ENCODE measurements at regions not wholly inside any gene's neighbourhood (a gene's known extent, or its start where the extent isn't known, plus 50 kb on each side); places are given as distances from the start of the nearest gene placed in this dataset.

- H3K4me3 ChIP-seq (ENCODE audit: low read length): no peak overlapping the region
- H3K36me3 ChIP-seq (replicated peaks; ENCODE audit: low read depth, low read length): no peaks in the 10 kb centered on the region
- H3K27me3 ChIP-seq (ENCODE audit: low read depth, low read length): no peaks in the 10 kb centered on the region
- no peak for TF ChIP-seq EZH2phosphoT487 (IDR thresholded peaks at IDR 0.05; ENCODE audit: low read depth)
- TF ChIP-seq CTCF (IDR thresholded peaks at IDR 0.05; ENCODE audit: low read depth, low read length): no peak
- H3K9ac ChIP-seq (ENCODE audit: low read length): no peak overlapping the region
- H3K4me1 ChIP-seq (ENCODE audit: low read length): peaks cover 55% of the 10 kb centered on the region
- H4K20me1 ChIP-seq (ENCODE audit: insufficient read depth, low read length): no peaks in the 10 kb centered on the region
- H3K27ac ChIP-seq (ENCODE audit: low read length): no peak overlapping the region
- no peak overlapping the region for H3K4me2 ChIP-seq (ENCODE audit: low read length)
- no peaks in the 10 kb centered on the region for H3K79me2 ChIP-seq (ENCODE audit: low read length)
- H3K9me3 ChIP-seq (ENCODE audit: insufficient read depth, low read length): no peaks in the 10 kb centered on the region
- H2AFZ ChIP-seq (ENCODE audit: low read depth, low read length): no peak overlapping the region
These were observed 52.0 kb upstream of the TOP3B start for GRCh38 chr22:22034469-22035132.

DNA sequence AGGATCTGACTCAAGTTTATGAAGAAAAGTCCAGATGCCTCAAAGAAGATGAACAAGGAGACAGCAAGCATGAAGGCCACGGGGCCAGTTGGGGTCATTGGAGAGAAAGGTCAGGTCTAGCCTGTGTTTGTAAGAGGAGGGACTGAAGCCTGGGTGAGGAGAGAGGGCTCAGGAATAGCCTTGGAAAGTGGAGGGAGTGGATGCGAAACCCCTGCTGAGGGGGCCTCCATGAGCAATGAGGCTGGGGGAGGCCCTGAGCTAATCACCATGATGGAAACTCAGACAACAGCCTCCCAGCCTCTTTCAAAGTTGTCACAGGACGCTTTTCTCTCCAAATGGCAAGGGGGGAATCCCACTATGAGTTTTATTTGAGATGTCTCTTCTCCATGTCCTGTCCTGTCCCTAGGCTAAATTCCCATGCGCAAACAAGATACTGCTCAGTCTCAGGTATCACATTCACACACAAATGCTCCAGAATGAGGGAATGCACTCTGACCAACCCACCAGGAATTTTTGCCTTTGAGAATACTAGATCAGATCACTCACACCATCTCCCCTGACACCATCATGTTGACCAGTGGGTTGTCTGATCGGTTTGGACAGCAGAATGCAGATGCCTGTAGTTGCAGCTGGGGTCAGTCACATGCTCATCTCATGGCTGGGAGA lies 51.3 kb upstream of the TOP3B start:
- H3K4me2 ChIP-seq (ENCODE audit: low read length): no peak overlapping the region
- TF ChIP-seq EZH2phosphoT487 (IDR thresholded peaks at IDR 0.05; ENCODE audit: low read depth) (no peak), CTCF (IDR thresholded peaks at IDR 0.05; ENCODE audit: low read depth, low read length) (no peak)
- no peaks in the 10 kb centered on the region for H4K20me1 ChIP-seq (ENCODE audit: insufficient read depth, low read length)
- no peak overlapping the region for H3K4me3 ChIP-seq (ENCODE audit: low read length)
- no peak overlapping the region for H3K9ac ChIP-seq (ENCODE audit: low read length)
- H3K36me3 ChIP-seq (replicated peaks; ENCODE audit: low read depth, low read length): no peaks in the 10 kb centered on the region
- H3K4me1 ChIP-seq (ENCODE audit: low read length): peaks cover 61% of the 10 kb centered on the region
- H2AFZ ChIP-seq (ENCODE audit: low read depth, low read length): no peak overlapping the region
- no peaks in the 10 kb centered on the region for H3K79me2 ChIP-seq (ENCODE audit: low read length)
- H3K9me3 ChIP-seq (ENCODE audit: insufficient read depth, low read length): no peaks in the 10 kb centered on the region
- H3K27ac ChIP-seq (ENCODE audit: low read length): no peak overlapping the region
- no peaks in the 10 kb centered on the region for H3K27me3 ChIP-seq (ENCODE audit: low read depth, low read length)

DNA sequence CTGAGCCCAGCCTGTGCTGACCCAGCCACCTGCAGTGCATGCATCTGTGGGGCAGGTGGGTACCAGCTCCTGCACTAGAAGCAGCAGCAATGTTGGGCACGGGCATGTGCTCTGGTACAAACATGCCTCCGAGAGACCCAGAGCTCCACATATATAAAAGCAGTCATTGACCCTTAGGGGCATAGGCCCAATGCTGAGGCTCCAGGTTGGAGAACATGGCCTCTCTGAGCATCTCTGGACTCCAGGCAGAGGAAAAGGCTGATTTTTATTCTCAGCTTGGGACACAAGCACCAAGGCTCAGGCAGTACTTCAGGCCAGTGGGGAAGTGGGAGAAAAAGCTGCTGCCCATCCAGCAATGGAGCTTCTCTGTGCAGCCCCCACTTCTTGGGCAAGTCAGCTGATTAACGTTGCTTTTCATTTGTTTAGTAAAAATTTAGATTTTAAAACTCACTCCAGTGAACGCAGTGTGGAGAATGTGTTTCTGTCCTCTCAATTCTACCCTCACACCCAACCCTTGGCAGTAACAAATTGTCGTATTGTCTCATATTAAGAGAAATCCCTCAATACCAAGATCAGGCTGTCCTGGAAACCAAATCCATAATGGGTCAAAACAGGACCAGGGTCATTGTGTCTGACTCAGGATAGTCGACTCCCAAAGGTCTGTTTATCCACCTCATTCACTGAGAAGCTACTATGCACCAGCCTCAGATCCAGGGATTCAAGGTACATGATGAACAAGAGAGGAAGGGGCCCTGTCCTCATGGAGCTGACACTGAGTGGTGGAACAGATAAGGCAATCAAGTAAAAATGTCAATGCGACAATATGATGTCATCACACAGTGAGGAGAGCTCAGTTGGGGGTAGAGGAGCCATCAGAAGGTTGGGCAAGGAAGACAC lies 50.6 kb upstream of the TOP3B start:
- Histone ChIP-seq H3K79me2 (ENCODE audit: low read length) (no peaks in the 10 kb centered on the region), H3K4me2 (ENCODE audit: low read length) (no peak overlapping the region), H3K4me1 (ENCODE audit: low read length) (peaks cover 53% of the 10 kb centered on the region), H3K27me3 (ENCODE audit: low read depth, low read length) (no peaks in the 10 kb centered on the region), H3K9me3 (ENCODE audit: insufficient read depth, low read length) (no peaks in the 10 kb centered on the region), H4K20me1 (ENCODE audit: insufficient read depth, low read length) (no peaks in the 10 kb centered on the region), H3K9ac (ENCODE audit: low read length) (no peak overlapping the region), H3K27ac (ENCODE audit: low read length) (no peak overlapping the region), H2AFZ (ENCODE audit: low read depth, low read length) (no peak overlapping the region), H3K36me3 (replicated peaks; ENCODE audit: low read depth, low read length) (no peaks in the 10 kb centered on the region), H3K4me3 (ENCODE audit: low read length) (no peak overlapping the region)
- TF ChIP-seq EZH2phosphoT487 (IDR thresholded peaks at IDR 0.05; ENCODE audit: low read depth) (no peak), CTCF (IDR thresholded peaks at IDR 0.05; ENCODE audit: low read depth, low read length) (no peak)
